ENCODE measurements at regions not wholly inside any gene's neighbourhood (a gene's known extent, or its start where the extent isn't known, plus 50 kb on each side); places are given as distances from the start of the nearest gene placed in this dataset.

GRCh38 chr2:195537811-195538210 lies 119.2 kb upstream of the SLC39A10 start:
- no peaks in the 10 kb centered on the region for H3K9me2 ChIP-seq (ENCODE audit: insufficient read depth)
- H3K4me1 ChIP-seq (ENCODE audit: control insufficient read depth in 1 of 2, insufficient read depth in 2 of 2, low read length in 2 of 2): peaks cover 12 to 20% of the 10 kb centered on the region in 2 experiments
- H3K9me3 ChIP-seq (ENCODE audit: control insufficient read depth in 1 of 2, insufficient read depth in 1 of 2, low read depth in 1 of 2, low read length in 2 of 2): no peaks in the 10 kb centered on the region
- TF ChIP-seq ATF3 (IDR thresholded peaks at IDR 0.05) (no peak), ZNF274 (IDR thresholded peaks at IDR 0.05; ENCODE audit: low read depth, low read length) (no peak), REST (IDR thresholded peaks at IDR 0.05; ENCODE audit: low read depth) (no peak), RAD21 (IDR thresholded peaks at IDR 0.05; ENCODE audit: low read depth) (no peak), SIN3A (IDR thresholded peaks at IDR 0.05; ENCODE audit: low read depth) (no peak)
- no peak overlapping the region for H3K9ac ChIP-seq (ENCODE audit: low read length)
- no peak overlapping the region for H3K4me2 ChIP-seq (ENCODE audit: low read length)
- ChIA-PET CTCF (no interaction called here), POLR2A (no interaction called here), RAD21 (ENCODE audit: low non-redundant PET in 1 of 2, low total read pairs in 2 of 2, uncharacterized antibody in 2 of 2, unreplicated experiment in 2 of 2) (no interaction called here)
- H3K79me2 ChIP-seq (ENCODE audit: insufficient read depth, low read length): no peaks in the 10 kb centered on the region
- ATAC-seq (no peak), DNase-seq (ENCODE audit: low read depth, low spot score) (no peak)
- no peaks in the 10 kb centered on the region for H3K27me3 ChIP-seq (ENCODE audit: insufficient read depth, low read length)
- intact Hi-C loops (cut with micrococcal nuclease): no loop called here
- no peak overlapping the region for H2AFZ ChIP-seq (ENCODE audit: low read depth, low read length, poor library complexity, severe bottlenecking)
- H3K4me3 ChIP-seq (replicated peaks in 1 of 2; ENCODE audit: low read depth in 1 of 2, low read length in 2 of 2): no peak overlapping the region
- no peaks in the 10 kb centered on the region for H4K20me1 ChIP-seq (ENCODE audit: insufficient read depth)
- no peaks in the 10 kb centered on the region for H3K36me3 ChIP-seq (ENCODE audit: control insufficient read depth in 1 of 2, insufficient read depth in 2 of 2, low read length in 2 of 2)
- H3K27ac ChIP-seq (ENCODE audit: low read depth, low read length): no peak overlapping the region
- no TSS peak for BruUV-seq (replicated peaks)

DNA sequence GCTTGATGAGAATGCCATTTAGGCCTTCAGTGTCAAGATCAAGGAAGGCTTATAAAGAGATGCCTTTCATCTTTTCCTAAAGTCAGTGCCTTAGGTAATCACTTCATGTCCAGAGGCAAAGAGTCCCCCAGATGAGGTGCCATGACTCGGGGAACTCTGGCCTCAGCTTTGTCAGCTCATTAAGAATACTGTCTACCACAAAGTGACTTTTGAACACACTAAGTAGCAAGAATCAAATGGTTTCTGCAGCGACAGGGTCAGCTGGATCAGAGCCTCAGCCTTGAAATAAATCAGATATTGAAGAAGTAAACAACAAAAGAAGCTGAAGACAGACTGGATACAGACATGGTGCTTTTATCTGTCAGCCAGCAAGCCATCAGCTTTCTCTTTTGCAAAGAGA lies 120.1 kb upstream of the SLC39A10 start:
- RAD21 ChIA-PET (ENCODE audit: low non-redundant PET in 1 of 2, low total read pairs in 2 of 2, uncharacterized antibody in 2 of 2, unreplicated experiment in 2 of 2): no interaction called here
- intact Hi-C loops (cut with micrococcal nuclease): no loop called here
- H3K9ac ChIP-seq (ENCODE audit: low read length): no peak overlapping the region
- H4K20me1 ChIP-seq (ENCODE audit: insufficient read depth): no peaks in the 10 kb centered on the region
- BruUV-seq (replicated peaks): no TSS peak
- no peak overlapping the region for H3K27ac ChIP-seq (ENCODE audit: low read depth, low read length)
- DNase-seq (ENCODE audit: low read depth, low spot score) (no peak), ATAC-seq (no peak)
- CTCF ChIA-PET: no interaction called here
- H3K4me1 ChIP-seq (ENCODE audit: control insufficient read depth in 1 of 2, insufficient read depth in 2 of 2, low read length in 2 of 2): peaks cover 12 to 20% of the 10 kb centered on the region in 2 experiments
- H3K27me3 ChIP-seq (ENCODE audit: insufficient read depth, low read length): no peaks in the 10 kb centered on the region
- POLR2A ChIA-PET: no interaction called here
- no peaks in the 10 kb centered on the region for H3K9me3 ChIP-seq (ENCODE audit: control insufficient read depth in 1 of 2, insufficient read depth in 1 of 2, low read depth in 1 of 2, low read length in 2 of 2)
- no peaks in the 10 kb centered on the region for H3K36me3 ChIP-seq (ENCODE audit: control insufficient read depth in 1 of 2, insufficient read depth in 2 of 2, low read length in 2 of 2)
- H2AFZ ChIP-seq (ENCODE audit: low read depth, low read length, poor library complexity, severe bottlenecking): no peak overlapping the region
- no peaks in the 10 kb centered on the region for H3K9me2 ChIP-seq (ENCODE audit: insufficient read depth)
- H3K4me2 ChIP-seq (ENCODE audit: low read length): no peak overlapping the region
- H3K79me2 ChIP-seq (ENCODE audit: insufficient read depth, low read length): no peaks in the 10 kb centered on the region
- 0 out of 2 replicates have a peak, but pooled peaks have one; percentile 14 for TF ChIP-seq JUND (IDR thresholded peaks at IDR 0.05)
- TF ChIP-seq TCF7L2 (IDR thresholded peaks at IDR 0.05; ENCODE audit: borderline replicate concordance, extremely low read depth, insufficient read depth, insufficient read length): no peak
- no peak overlapping the region for H3K4me3 ChIP-seq (replicated peaks in 1 of 2; ENCODE audit: low read depth in 1 of 2, low read length in 2 of 2)

Measured in HCT116 (cell line).